Stimulated activated memory B cell treated with anti-CD40 and anti-IgM and Interleukin-4, amounts not matched to agents 10 μg/mL and 1 μg/mL and 100 μg/mL, for 72 hours (primary cell): ENCODE measurements at regions not wholly inside any gene's neighbourhood (a gene's known extent, or its start where the extent isn't known, plus 50 kb on each side); places are given as distances from the start of the nearest gene placed in this dataset.

Experiments used
- ATAC-seq: fragments of 150-1000 bp; cut with Tn5 transposase; 2 replicates; pipeline ENCODE4 v1.10.0; 2021
- H3K27ac Mint-ChIP-seq: one replicate; pipeline ENCODE4 v1.8.0; 2022; ENCODE audit warnings: mild to moderate bottlenecking, mixed read lengths
- H3K27me3 Mint-ChIP-seq: one replicate; pipeline ENCODE4 v1.8.0; 2022; ENCODE audit warnings: mixed read lengths
- H3K36me3 Mint-ChIP-seq: one replicate; pipeline ENCODE4 v1.8.0; 2022; ENCODE audit warnings: mixed read lengths
- H3K4me1 Mint-ChIP-seq: one replicate; pipeline ENCODE4 v1.8.0; 2022; ENCODE audit warnings: mixed read lengths
- H3K4me3 Mint-ChIP-seq: one replicate; pipeline ENCODE4 v1.8.0; 2022; ENCODE audit warnings: mild to moderate bottlenecking, moderate library complexity, mixed read lengths
- H3K9me3 Mint-ChIP-seq: one replicate; pipeline ENCODE4 v1.8.0; 2022; ENCODE audit warnings: mixed read lengths

DNA sequence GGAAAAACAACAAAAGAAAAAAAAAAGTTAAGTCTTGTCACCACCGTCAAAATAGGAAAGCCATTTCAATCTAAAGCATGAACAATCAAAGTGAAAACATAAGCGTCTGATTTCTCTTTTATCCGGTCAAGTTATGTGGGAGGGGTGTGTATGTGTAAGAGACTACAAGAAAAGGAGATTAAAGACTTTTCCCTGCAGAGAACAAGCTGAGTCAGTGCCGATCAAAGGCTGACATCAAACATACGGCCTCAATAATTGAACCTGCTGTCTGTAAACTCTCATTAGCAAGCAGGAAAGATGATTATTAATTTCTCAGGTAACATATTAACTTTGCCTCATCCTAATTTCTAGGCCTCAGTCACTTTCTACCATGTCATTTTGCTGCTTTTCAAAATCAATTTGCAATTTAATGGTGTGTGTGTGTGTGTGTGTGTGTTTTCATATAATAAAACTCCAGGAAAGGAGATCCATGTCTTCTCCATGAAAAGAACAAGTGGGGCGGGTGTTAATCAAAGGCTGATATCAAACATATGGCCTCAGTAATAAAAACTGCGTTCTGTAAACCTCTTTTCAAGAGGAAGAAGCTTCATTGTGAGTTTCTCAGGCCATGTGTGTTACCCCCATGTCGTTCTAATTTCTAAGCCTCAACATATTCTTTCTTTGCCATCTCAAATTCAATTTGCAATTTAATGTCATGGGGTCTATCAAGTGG, 649.1 kb upstream of the SORCS1 start:
- no peak for ATAC-seq
- Mint-ChIP-seq H3K4me1 (no peaks in the 10 kb centered on the region), H3K9me3 (no peaks in the 10 kb centered on the region), H3K27me3 (no peaks in the 10 kb centered on the region), H3K4me3 (no peak overlapping the region), H3K36me3 (no peaks in the 10 kb centered on the region), H3K27ac (no peak overlapping the region)

DNA sequence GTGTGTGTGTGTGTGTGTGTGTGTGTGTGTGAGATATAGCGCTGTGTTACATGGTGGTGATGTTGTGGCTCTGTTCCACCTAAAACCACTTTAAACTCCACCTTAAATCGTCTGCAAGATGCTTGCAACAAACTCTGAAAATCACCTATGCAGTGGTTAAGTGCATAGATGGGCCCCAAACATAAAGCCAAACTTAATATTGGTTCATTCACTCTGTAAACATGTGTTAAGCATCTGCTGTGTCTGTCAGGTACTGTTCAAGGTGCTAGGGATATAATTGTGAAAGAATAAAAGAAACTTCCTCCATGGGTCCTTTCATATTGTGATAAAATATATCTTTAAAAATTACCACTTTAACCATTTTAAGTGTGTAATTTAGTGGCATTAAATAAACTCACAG, 645.4 kb upstream of the SORCS1 start:
- Mint-ChIP-seq H3K36me3 (no peaks in the 10 kb centered on the region), H3K27ac (no peak overlapping the region), H3K4me3 (no peak overlapping the region), H3K4me1 (no peaks in the 10 kb centered on the region), H3K27me3 (no peaks in the 10 kb centered on the region), H3K9me3 (no peaks in the 10 kb centered on the region)
- no peak for ATAC-seq

DNA sequence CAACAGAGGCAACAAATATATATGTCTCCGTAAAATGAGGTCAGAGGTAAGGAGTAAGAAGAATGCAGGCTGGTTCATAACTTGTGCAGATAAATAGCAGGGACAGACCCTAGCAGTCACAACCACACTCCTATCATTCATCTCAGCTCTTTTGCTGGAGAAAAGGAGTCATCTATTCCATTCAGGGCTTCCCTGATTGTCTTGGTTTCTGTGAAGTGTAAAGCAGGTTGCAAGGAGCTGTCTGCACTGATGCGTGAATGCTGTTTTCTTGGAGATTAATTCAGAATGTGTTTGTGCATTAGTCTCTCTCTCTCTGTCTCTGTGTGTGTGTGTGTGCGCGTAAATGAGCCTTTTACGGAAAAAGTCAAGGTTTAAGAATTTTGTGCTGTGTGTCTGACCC, 643.3 kb upstream of the SORCS1 start:
- ATAC-seq: no peak
- Mint-ChIP-seq H3K36me3 (no peaks in the 10 kb centered on the region), H3K4me3 (no peak overlapping the region), H3K4me1 (no peaks in the 10 kb centered on the region), H3K27ac (no peak overlapping the region), H3K27me3 (no peaks in the 10 kb centered on the region), H3K9me3 (no peaks in the 10 kb centered on the region)

DNA sequence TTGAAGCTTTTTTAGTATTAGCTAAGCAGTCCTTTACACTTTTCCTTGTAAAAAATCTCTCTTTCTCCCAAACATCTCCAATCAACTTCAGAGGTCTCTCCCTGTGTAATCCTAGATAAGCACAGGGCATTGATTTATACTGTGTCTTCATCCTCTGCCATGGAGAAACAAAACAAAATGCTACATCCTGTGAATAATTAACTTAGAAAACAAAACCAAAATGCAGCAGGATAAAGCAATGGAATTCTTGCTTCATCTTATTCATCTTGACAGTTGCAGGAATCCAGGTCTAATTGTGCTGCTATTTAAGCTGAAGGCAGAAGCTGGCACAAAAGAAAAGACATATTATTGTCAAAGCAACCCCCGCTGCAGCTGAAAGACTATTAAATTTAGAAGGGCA, 641.5 kb upstream of the SORCS1 start:
- no peak overlapping the region for H3K27ac Mint-ChIP-seq

DNA sequence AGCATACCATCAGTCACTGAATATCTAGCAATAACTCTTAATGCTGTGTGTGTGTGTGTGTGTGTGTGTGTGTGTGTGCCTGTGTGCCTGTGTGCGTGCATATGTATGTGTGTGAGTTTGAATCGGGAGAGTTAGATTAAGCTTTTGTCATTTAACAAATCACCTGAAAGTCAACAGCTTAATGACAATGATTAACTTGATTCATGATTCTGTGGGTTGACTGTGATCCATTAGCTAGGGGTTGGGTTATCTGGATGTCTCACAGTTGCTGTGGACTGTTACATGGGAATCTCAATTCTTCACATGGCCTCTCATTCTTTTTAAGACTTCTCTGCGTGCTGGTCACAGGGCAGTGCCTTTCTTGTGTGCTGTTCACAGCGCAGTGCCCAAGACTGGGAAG, 639.0 kb upstream of the SORCS1 start:
- ATAC-seq: no peak
- Mint-ChIP-seq H3K4me1 (no peaks in the 10 kb centered on the region), H3K9me3 (no peaks in the 10 kb centered on the region), H3K27me3 (no peaks in the 10 kb centered on the region), H3K36me3 (no peaks in the 10 kb centered on the region), H3K27ac (no peak overlapping the region), H3K4me3 (no peak overlapping the region)

More for the DNA sequence above, 641.5 kb upstream of the SORCS1 start:
- H3K36me3 Mint-ChIP-seq: no peaks in the 10 kb centered on the region
- H3K9me3 Mint-ChIP-seq: no peaks in the 10 kb centered on the region
- no peak for ATAC-seq
- no peak overlapping the region for H3K4me3 Mint-ChIP-seq
- no peaks in the 10 kb centered on the region for H3K27me3 Mint-ChIP-seq
- no peaks in the 10 kb centered on the region for H3K4me1 Mint-ChIP-seq

DNA sequence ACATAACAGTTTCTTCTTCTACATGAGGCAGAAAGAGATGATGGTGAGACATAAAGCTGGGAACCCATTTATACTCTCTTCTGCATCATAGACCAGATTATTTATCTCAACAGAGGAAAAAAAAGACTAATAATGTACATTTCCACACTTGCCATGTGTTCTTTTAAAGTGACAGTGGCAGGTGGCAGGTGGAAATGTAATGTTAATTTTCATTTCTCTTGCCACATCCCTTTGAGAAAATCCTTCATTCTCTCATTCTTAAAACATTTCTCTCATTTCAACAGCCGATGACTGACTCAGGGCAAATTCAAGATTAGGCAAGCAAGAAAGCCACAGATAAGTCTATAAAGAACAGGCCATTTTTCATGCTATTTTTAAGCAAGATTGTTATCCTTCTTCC, 635.6 kb upstream of the SORCS1 start:
- H3K36me3 Mint-ChIP-seq: no peaks in the 10 kb centered on the region
- H3K4me1 Mint-ChIP-seq: no peaks in the 10 kb centered on the region
- no peak overlapping the region for H3K27ac Mint-ChIP-seq
- no peaks in the 10 kb centered on the region for H3K27me3 Mint-ChIP-seq
- no peak overlapping the region for H3K4me3 Mint-ChIP-seq
- H3K9me3 Mint-ChIP-seq: no peaks in the 10 kb centered on the region
- no peak for ATAC-seq

DNA sequence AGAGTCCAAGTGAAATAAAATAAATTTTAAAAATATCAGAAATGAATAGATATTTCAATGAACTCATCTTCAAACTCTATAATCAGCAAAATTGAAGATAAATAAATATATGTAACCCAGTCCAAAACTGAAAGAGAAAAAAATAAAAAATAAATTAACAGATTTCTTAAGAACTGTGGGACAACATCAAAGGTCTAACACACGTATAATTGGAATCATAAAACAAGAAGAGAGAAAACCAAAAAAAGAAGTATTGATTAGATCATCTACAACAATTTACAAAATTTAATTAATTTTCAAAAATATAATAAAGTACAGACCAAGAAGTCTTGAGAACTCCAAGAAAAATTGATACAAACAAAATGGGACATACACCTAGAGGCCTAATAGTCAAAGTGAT, 625.8 kb upstream of the SORCS1 start:
- H3K36me3 Mint-ChIP-seq: no peaks in the 10 kb centered on the region
- no peak overlapping the region for H3K27ac Mint-ChIP-seq
- H3K4me3 Mint-ChIP-seq: no peak overlapping the region
- H3K27me3 Mint-ChIP-seq: no peaks in the 10 kb centered on the region
- H3K9me3 Mint-ChIP-seq: no peaks in the 10 kb centered on the region
- ATAC-seq: no peak
- H3K4me1 Mint-ChIP-seq: no peaks in the 10 kb centered on the region

DNA sequence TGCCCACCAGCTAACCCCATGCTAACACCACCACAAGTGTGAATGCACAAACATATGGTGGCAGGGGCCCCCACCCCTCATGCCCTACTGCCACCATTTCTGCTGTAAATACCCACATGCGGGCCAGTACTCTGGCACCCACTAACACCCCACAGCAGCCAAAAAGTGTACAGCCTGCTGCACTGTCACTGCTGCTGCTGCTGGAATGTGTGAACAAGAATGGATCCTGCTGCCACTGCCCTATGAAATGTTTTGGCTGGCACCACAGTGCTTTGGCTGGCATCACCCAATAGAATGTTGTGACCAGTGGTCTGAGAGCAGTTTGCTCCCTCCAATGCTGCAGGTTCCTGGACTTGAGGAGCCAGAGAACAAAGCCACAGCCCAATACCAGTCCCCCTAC, 606.6 kb upstream of the SORCS1 start:
- Mint-ChIP-seq H3K36me3 (no peaks in the 10 kb centered on the region), H3K27me3 (no peaks in the 10 kb centered on the region), H3K4me1 (no peaks in the 10 kb centered on the region), H3K27ac (no peak overlapping the region), H3K4me3 (no peak overlapping the region), H3K9me3 (no peaks in the 10 kb centered on the region)
- ATAC-seq: no peak

DNA sequence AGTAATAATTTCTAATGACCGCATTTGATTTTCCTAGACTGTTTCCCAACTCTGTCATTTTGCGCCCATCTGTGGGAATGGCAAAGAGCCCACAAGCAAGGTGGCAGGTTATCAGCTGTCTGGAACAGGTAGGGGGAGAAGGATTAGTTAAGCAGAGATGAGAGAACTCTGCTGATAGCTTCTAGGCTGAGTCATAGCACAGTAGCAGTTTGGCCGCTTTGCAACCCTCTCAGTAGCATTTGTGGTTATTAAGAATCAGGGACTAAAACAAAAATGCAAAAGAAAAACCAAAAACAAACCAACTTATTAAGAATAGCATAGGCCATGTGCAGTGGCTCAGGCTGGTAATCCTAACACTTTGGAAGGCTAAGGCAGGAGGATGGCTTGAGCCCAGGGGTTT, 602.7 kb upstream of the SORCS1 start:
- Mint-ChIP-seq H3K27me3 (no peaks in the 10 kb centered on the region), H3K9me3 (no peaks in the 10 kb centered on the region), H3K27ac (no peak overlapping the region), H3K4me3 (no peak overlapping the region), H3K4me1 (no peaks in the 10 kb centered on the region), H3K36me3 (no peaks in the 10 kb centered on the region)
- no peak for ATAC-seq

DNA sequence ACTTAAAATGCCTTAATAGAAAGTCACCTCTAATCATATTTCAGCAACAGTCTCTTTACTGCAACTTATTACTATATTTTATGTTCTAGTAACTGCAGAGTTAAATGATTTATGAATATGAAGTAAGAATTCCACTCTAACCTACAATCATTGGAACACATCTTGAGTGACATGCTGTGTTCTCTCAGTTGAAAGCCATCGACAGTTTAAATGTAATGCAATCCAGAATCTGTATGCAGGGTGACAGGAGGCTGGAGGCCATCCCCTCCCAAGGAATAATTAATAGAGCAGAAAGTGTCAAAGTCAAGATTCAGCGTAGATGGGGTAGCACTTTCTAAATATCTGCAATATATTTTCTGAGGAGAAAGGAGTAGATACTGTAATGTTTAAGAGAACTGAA, 590.3 kb upstream of the SORCS1 start:
- Mint-ChIP-seq H3K9me3 (peaks cover 8% of the 10 kb centered on the region), H3K27me3 (no peaks in the 10 kb centered on the region), H3K4me1 (no peaks in the 10 kb centered on the region), H3K27ac (no peak overlapping the region), H3K4me3 (no peak overlapping the region), H3K36me3 (no peaks in the 10 kb centered on the region)
- ATAC-seq: no peak

DNA sequence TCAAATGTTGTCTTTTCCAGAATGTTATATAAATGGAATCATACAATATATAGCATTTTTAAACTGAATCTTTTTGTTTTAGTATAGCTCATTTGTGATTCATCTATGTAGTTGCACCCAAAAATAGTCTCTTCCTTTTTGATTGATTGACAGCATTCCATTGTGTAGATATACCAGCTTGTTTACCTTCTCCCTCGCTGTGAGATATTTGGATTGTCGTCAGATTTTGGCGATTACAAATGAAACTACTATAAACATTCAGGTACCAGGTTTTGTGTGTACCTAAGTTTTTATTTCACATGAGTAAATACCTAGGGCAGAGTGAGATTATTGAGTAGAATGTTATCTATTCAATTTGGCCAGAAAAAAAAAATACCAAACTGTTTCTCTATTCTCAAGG, 584.7 kb upstream of the SORCS1 start:
- Mint-ChIP-seq H3K27me3 (no peaks in the 10 kb centered on the region), H3K9me3 (peaks cover 18% of the 10 kb centered on the region), H3K4me3 (no peak overlapping the region), H3K4me1 (no peaks in the 10 kb centered on the region), H3K36me3 (no peaks in the 10 kb centered on the region), H3K27ac (no peak overlapping the region)
- ATAC-seq: no peak

DNA sequence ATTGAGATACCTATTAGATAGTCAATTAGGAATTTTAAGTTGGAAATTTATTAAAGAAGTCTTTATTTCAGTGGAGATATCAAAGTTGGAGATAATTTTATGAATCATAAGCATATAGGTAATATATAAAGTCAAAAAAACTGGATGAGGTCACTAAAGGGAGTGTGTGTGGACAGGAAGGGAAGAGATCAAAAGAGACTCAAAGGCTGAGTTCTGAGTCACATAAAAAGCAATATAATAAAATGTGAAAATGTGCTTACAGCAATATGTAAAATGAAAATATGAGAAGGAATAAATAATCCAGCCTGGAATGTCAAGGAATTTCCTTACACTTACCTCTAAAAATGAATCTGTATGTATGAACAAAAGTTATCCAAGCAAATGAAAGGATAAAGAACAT, 583.3 kb upstream of the SORCS1 start:
- no peaks in the 10 kb centered on the region for H3K36me3 Mint-ChIP-seq
- H3K27ac Mint-ChIP-seq: no peak overlapping the region
- ATAC-seq: no peak
- no peaks in the 10 kb centered on the region for H3K4me1 Mint-ChIP-seq
- H3K27me3 Mint-ChIP-seq: no peaks in the 10 kb centered on the region
- H3K9me3 Mint-ChIP-seq: peaks cover 18% of the 10 kb centered on the region
- no peak overlapping the region for H3K4me3 Mint-ChIP-seq

DNA sequence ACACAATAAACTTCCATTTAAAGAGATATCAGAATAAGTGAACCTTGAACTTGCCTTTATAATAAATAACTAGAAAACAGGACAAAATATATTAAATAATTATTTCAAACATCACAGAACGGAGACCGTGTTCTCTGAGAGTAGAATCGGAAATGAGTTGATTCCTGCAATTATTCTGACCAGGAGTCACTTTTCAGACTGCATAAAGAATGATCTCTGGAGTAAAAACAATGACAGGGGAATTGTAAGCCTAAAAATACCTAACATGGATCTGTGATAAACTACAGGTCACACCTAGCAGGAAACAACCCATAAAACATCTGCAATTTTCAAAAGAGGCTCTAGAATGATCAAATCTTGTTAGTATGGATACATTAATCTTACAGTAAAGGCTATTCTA, 577.5 kb upstream of the SORCS1 start:
- ATAC-seq: no peak
- Mint-ChIP-seq H3K4me1 (no peaks in the 10 kb centered on the region), H3K36me3 (no peaks in the 10 kb centered on the region), H3K9me3 (peaks cover 17% of the 10 kb centered on the region), H3K27ac (no peak overlapping the region), H3K27me3 (no peaks in the 10 kb centered on the region), H3K4me3 (no peak overlapping the region)

DNA sequence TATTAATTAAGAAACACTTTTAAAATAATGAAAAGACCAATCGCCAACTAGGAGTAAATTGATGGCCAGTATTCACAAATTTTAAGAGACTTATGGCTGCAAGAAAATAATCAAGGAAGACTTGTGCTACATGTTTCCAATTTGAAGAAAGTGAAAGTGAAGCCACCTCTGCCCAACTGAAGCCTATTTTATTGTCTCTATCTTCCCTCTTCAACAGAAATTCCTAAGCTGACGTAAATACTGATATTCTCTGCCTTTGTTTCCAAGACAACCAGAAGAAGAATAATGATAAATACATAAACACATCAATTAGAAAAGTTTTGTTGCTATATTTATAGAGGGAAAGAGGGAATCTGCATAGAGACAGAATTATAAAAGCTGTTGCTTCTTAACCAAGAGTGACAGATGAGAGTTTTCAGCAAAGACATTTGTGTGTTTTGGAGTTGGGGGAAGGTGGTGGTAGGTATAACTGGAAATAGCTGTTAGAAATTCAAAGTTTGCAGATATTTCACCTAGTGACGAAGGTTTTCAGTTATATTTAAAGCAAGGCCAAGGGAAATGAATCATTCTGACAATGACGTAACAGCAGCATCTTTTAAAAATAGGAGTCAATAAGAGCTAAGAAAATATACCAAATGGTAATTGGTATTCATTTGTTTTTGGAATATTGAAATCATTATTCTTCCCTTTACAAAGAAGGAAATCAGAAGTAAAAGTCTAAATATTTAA, 576.6 kb upstream of the SORCS1 start:
- no peaks in the 10 kb centered on the region for H3K27me3 Mint-ChIP-seq
- no peaks in the 10 kb centered on the region for H3K36me3 Mint-ChIP-seq
- no peak for ATAC-seq
- no peaks in the 10 kb centered on the region for H3K4me1 Mint-ChIP-seq
- H3K9me3 Mint-ChIP-seq: peaks cover 14% of the 10 kb centered on the region
- no peak overlapping the region for H3K4me3 Mint-ChIP-seq
- no peak overlapping the region for H3K27ac Mint-ChIP-seq

DNA sequence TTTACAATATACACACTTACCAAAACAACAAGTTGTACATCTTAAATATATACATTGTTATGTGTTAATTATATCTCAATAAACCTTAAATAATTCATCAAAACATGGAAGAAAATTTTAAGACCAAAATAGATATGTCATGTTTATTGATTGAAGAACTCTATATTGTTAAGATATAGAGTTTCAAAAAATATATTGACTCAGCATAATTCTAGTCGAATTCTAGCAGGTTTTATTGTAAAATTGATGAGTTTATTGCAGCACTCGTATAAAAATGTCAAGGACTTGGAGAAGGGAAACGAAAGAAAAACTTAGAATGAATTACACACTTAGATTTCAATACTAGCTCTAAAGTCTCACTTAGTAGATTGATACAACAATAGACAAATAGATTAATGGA, 575.4 kb upstream of the SORCS1 start:
- no peak overlapping the region for H3K4me3 Mint-ChIP-seq
- H3K27me3 Mint-ChIP-seq: no peaks in the 10 kb centered on the region
- no peak for ATAC-seq
- H3K27ac Mint-ChIP-seq: no peak overlapping the region
- no peaks in the 10 kb centered on the region for H3K4me1 Mint-ChIP-seq
- peaks cover 14% of the 10 kb centered on the region for H3K9me3 Mint-ChIP-seq
- peaks cover 5% of the 10 kb centered on the region for H3K36me3 Mint-ChIP-seq

DNA sequence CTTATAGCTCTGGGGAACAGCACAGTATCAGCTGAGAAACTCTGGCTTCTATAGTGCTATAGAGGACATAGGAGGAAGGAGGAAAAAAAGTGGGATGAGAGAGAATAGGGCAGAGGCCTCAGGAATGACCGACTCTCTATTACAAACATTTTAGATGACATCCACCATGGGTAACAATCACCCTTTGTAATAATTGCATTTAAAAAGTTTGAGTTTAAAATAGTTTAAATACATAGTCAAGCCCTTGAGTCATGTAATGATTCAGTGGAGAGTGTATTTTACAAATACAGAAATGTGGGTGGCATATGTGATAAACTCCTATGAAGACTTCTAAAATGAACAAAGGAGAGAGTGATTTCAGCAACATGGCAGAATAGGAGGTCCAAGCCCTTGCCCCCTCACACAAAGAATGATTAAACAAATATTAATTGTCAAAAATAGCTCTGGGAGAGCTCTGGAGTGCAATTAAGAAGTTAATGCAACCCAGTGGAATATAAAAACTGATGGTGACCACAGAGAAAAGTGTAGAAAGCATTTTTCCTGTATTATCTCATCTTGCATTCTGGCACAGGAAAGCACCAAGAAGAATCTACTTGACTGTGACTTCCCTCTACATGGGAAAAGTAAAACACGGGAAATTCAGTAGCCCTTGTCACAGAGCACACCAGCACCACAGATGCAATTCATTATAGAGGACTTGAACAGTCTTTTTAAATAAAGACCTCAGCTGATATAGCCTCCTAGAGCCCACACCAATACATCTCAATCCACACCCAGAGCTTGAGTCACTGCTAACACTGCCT, 569.0 kb upstream of the SORCS1 start:
- peaks cover 5% of the 10 kb centered on the region for H3K36me3 Mint-ChIP-seq
- no peak overlapping the region for H3K27ac Mint-ChIP-seq
- no peak for ATAC-seq
- H3K4me1 Mint-ChIP-seq: no peaks in the 10 kb centered on the region
- no peaks in the 10 kb centered on the region for H3K27me3 Mint-ChIP-seq
- H3K9me3 Mint-ChIP-seq: peaks cover 9% of the 10 kb centered on the region
- no peak overlapping the region for H3K4me3 Mint-ChIP-seq
